Small intestine (tissue), 7 donors: ENCODE measurements at regions not wholly inside any gene's neighbourhood (a gene's known extent, or its start where the extent isn't known, plus 50 kb on each side); places are given as distances from the start of the nearest gene placed in this dataset.

Experiments
- DNase-seq, 2 donors: peaks; one replicate each; pipeline versions ENCODE4 v3.0.0 to v3.0.0-alpha.2; 2013
- FAIRE-seq: peaks from 2 replicates; lab custom pipeline; 2012; peaks lifted over from hg19 to GRCh38; lab: Jason Lieb, UNC
- H3K27ac ChIP-seq, 3 donors: one replicate each; pipeline ENCODE4 v1.5.1; 2013; ENCODE audit warnings: low read length in 2 of 3, mild to moderate bottlenecking in 2 of 3, control low read depth in 1 of 3, inconsistent platforms in 1 of 3, low read depth in 1 of 3, moderate library complexity in 1 of 3
- H3K27me3 ChIP-seq, 3 donors: one replicate each; pipeline ENCODE4 v1.6.1; 2013; ENCODE audit warnings: low read length in 3 of 3, inconsistent platforms in 1 of 3; ENCODE audit not compliant: control insufficient read depth in 3 of 3, insufficient read depth in 3 of 3
- H3K36me3 ChIP-seq, 3 donors: one replicate each; pipeline ENCODE4 v1.6.1; 2013; ENCODE audit warnings: low read length in 3 of 3, inconsistent platforms in 1 of 3, low read depth in 1 of 3, mild to moderate bottlenecking in 1 of 3, moderate library complexity in 1 of 3; ENCODE audit not compliant: control insufficient read depth in 3 of 3, insufficient read depth in 2 of 3
- H3K4me1 ChIP-seq, 3 donors: one replicate each; pipeline ENCODE4 v1.6.1; 2013; ENCODE audit warnings: low read length in 2 of 3, inconsistent platforms in 1 of 3, low read depth in 1 of 3, mild to moderate bottlenecking in 1 of 3, moderate library complexity in 1 of 3; ENCODE audit not compliant: control insufficient read depth in 3 of 3, insufficient read depth in 2 of 3
- H3K4me3 ChIP-seq, 3 donors: one replicate each; pipeline ENCODE4 v1.5.1; 2013; ENCODE audit warnings: low read length in 3 of 3, control low read depth in 1 of 3, inconsistent platforms in 1 of 3, low read depth in 1 of 3, mild to moderate bottlenecking in 1 of 3, moderate library complexity in 1 of 3
- H3K9me3 ChIP-seq, 2 donors: one replicate each; pipeline ENCODE4 v1.6.1; 2013; ENCODE audit warnings: low read depth in 1 of 2, low read length in 1 of 2; ENCODE audit not compliant: control insufficient read depth in 2 of 2, insufficient read depth in 1 of 2
- WGBS, 3 donors: extraction: QIAGEN DNeasy Blood & Tissue Kit; methylation state at CpG; one replicate each; pipeline ENCODE4 v1.1.7; 2013; 5-methylcytosine and 5-hydroxymethylcytosine counted together
- donor health status: healthy with polysubstance abuse.
- donor health status: control.
- donor health status: control.
- donor health status: Bipolar disorder and iron deficiency.
- donor health status: healthy.

DNA sequence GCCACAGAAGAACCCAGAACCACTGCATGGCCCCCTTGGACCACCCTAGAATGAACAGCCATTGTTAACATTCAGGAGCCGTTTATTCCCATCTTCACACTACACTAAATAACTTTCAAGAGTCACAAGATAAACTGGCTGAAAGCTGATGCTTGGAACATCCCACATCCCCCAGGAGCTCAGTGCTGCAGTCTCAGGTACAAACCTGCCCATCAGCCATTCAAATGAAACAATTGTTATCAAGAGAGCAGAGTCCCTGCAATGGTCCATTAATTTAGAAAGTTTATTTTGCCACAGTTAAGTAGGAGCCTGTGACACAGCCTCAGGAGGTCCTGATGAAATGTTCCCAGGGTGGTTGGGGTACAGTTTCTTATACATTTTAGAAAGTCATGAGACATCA is 123.8 kb upstream of the ZNF91 start:
- DNase-seq, result no peak
- no peak overlapping the region for H3K4me3 ChIP-seq
- H3K9me3 ChIP-seq, result peaks cover 0 to 8% of the 10 kb centered on the region in 2 donors
- no peaks in the 10 kb centered on the region for H3K36me3 ChIP-seq
- 30 to 63% (median 50%) methylated on average over 1 of the region's 1 CpG for WGBS, 3 donors
- H3K4me1 ChIP-seq, result no peaks in the 10 kb centered on the region
- FAIRE-seq, result no peak
- no peak overlapping the region for H3K27ac ChIP-seq
- no peaks in the 10 kb centered on the region for H3K27me3 ChIP-seq

DNA sequence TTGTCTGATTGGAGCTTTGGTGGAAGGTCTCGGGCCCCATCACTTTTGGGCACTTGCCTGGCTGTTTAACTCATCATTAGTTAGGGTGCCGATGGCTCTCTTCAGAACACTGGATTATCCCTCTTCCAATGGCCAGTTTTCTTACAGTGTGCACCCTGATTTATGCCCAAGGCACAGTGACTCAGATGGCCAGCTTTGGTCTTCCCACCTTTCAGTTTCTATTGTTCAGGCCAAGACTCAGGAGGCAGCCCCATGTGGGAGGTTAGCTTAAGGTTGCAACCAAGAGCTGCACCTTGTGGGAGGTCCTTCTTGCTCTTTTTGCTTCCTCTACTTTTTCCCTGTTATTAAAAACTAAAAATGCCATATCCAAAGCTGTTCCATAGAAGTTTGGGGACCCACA is 121.0 kb upstream of the ZNF91 start:
- no peaks in the 10 kb centered on the region for H3K4me1 ChIP-seq
- DNase-seq, result no peak
- H3K27me3 ChIP-seq, result no peaks in the 10 kb centered on the region
- H3K27ac ChIP-seq, result no peak overlapping the region
- H3K36me3 ChIP-seq, result no peaks in the 10 kb centered on the region
- no peak overlapping the region for H3K4me3 ChIP-seq
- WGBS, 3 donors, result 81 to 91% (median 88%) methylated on average over 2 of the region's 2 CpGs
- FAIRE-seq, result no peak
- peaks cover 0 to 10% of the 10 kb centered on the region in 2 donors for H3K9me3 ChIP-seq

DNA sequence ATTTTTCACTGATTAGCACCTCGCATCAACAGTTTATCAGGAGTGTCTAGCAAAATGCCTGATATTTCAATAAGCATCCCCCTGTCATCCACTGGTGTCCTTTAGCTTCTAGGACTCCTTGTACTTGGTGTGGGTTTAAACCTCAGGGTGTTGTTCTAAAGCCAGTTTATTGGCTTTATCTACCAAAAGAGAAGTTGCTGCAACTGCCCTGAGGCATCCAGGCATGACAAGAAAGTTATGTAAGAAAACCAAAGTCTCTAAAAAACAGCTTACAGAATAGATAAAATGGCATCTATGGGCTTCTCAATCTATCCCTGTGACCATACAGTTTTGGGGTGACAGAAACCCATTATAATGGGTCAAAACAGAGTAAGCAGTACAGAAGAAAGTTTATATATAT is 120.3 kb upstream of the ZNF91 start:
- Histone ChIP-seq H3K27me3 (no peaks in the 10 kb centered on the region), H3K4me1 (no peaks in the 10 kb centered on the region), H3K4me3 (no peak overlapping the region), H3K36me3 (no peaks in the 10 kb centered on the region), H3K27ac (no peak overlapping the region), H3K9me3 (peaks cover 0 to 10% of the 10 kb centered on the region in 2 donors)
- 73 to 84% (median 79%) methylated on average over 1 of the region's 1 CpG for WGBS, 3 donors
- DNase-seq, result no peak
- no peak for FAIRE-seq

DNA sequence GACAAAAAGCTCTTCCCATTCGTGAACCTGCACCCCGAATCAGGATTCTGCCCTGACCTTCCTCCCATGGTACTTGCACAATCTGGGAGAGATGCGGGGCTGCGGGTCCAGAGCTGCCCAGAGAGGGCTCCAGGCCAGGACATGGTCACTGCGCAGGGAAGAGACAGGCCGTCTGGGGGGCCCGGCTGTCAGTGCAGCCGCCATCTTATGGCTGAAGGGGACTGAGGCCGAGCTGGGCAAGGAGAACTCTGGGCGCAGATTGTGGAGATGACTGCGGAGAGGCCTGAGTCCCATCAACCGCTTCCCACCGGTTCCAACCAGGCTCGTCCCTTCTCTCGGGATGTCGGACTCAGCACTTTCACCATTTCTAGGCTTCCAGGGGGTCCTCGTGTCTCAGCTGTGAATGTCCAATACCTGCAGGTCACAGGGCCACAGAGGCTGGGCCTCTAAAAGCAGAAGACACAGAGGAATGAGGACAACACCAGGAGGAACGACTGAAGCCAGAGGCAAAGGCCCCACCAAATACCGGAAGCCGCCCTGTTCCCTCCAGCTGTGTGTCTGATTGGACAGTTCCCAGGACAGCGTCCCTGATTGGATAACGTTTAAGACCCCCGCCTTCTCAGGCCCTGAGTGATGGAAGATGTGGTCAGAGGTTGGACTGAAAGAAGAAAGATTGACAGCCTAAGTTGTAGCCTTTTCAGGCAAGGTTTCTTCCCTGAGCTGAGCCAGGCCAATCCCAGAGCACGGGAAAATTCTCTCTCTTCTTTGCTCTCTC is 117.1 kb upstream of the ZNF91 start:
- H3K27ac ChIP-seq, result no peak overlapping the region
- H3K4me3 ChIP-seq, result no peak overlapping the region
- DNase-seq (no peak), FAIRE-seq (no peak)
- H3K9me3 ChIP-seq, result peaks cover 0 to 10% of the 10 kb centered on the region in 2 donors
- 90 to 94% (median 94%) methylated on average over 24 of the region's 24 CpGs for WGBS, 3 donors
- H3K36me3 ChIP-seq, result no peaks in the 10 kb centered on the region
- no peaks in the 10 kb centered on the region for H3K4me1 ChIP-seq
- no peaks in the 10 kb centered on the region for H3K27me3 ChIP-seq

DNA sequence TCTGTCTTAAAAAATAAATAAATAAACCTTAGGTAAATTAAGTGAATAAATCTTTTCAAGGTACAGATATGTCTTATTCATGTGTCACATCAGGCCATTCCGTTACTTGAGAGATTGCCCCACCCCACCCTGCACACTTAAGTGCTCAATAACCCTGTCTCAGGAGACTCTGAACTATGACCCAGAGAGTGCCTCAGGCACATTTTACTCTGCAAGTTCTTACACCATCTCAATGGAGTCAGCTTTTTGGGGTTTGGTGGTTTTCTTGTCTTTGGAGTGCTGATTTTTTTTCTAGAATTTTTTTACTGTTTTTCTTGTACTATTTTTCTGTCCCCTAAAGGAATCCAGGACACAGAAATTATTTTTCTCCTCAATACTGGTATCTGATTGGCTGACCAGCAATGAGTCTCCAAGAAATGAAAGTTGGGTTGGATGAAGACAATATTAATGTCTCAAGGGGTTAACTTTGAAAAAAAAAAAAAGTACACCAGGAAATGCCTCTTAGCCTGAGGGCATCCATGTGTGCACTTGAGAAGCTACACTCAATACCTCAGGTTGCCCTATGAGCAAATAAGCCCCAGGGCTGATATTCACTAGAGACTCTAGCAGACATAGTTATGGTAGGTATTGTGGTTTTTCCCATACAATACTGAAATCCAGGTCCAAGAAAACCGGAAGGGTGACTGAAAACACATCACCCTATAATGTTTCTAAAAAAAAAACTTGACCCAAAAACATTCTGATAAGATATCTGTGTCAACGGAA is 114.6 kb upstream of the ZNF91 start:
- H3K4me1 ChIP-seq, result no peaks in the 10 kb centered on the region
- no peak overlapping the region for H3K27ac ChIP-seq
- DNase-seq (no peak), FAIRE-seq (no peak)
- no peak overlapping the region for H3K4me3 ChIP-seq
- no peaks in the 10 kb centered on the region for H3K27me3 ChIP-seq
- 35 to 75% (median 62%) methylated on average over 3 of the region's 3 CpGs for WGBS, 3 donors
- H3K36me3 ChIP-seq, result no peaks in the 10 kb centered on the region
- peaks cover 0 to 10% of the 10 kb centered on the region in 2 donors for H3K9me3 ChIP-seq

DNA sequence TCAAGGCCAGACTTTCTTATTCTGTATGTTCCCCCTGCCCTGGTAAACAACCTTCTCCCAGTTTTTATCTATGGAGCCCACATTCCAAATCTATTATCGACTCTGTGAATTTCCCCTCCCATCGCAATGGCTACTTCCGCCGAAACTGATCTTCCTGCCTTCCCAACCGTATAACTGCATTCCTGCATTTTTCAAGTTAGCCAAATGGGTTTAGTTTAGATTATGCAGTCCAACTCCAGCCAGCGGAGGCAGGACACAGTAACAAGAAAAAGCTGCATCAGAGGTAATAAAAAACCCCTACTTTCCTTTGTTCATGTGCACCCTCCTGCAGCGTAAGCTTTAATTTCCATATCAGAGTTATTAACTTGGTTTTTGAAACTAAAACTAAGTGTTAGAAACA is 112.2 kb upstream of the ZNF91 start:
- no peaks in the 10 kb centered on the region for H3K4me1 ChIP-seq
- no peaks in the 10 kb centered on the region for H3K27me3 ChIP-seq
- H3K4me3 ChIP-seq, result no peak overlapping the region
- FAIRE-seq, result no peak
- no peak for DNase-seq
- 84 to 92% (median 87%) methylated on average over 7 of the region's 7 CpGs for WGBS, 3 donors
- no peaks in the 10 kb centered on the region for H3K36me3 ChIP-seq
- H3K9me3 ChIP-seq, result peaks cover 0 to 11% of the 10 kb centered on the region in 2 donors
- no peak overlapping the region for H3K27ac ChIP-seq

DNA sequence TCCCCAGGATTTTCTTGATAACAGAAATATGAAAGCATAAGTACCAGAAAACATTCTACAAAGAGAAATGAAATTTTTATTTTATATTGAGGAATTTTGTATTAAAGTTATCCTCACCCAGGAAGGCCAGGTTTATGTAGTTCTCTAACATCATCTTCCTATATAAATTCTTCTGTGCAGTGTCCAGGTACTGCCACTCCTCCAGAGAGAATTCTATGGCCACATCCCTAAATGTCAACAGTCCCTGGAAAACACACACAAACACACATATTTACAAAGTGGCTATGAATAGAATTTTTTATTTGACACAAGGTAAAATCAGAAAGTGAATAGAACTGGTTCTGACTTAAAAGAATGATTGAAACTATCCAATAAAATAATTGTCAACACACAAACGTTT is 110.5 kb upstream of the ZNF91 start:
- no peak for DNase-seq
- no peaks in the 10 kb centered on the region for H3K36me3 ChIP-seq
- no peaks in the 10 kb centered on the region for H3K4me1 ChIP-seq
- no peak for FAIRE-seq
- H3K27ac ChIP-seq, result no peak overlapping the region
- WGBS, 3 donors, result 8 to 17% (median 14%) methylated on average over 1 of the region's 1 CpG
- H3K27me3 ChIP-seq, result no peaks in the 10 kb centered on the region
- H3K4me3 ChIP-seq, result no peak overlapping the region
- peaks cover 0 to 3% of the 10 kb centered on the region in 2 donors for H3K9me3 ChIP-seq

DNA sequence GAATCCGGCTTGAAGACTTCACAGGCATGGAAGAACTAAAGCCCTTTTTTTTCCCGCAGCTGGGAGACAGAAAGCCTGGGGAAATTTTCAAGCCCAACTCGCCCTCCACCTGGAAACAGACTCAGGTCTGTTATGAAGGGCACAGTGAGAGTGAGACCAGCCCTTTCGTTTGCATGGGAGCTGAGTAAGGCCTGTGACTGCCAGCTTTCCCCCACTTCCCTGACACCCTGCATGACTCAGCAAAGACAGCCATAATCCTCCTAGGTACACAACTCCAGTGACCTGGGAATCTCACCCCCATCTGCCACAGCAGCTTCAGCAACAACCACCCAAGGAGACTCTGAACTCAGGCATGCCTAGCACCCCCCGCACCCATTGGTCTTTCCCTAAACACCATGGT is 87.6 kb upstream of the ZNF91 start:
- H3K27ac ChIP-seq, result no peak overlapping the region

More for the DNA sequence above, 87.6 kb upstream of the ZNF91 start:
- no peaks in the 10 kb centered on the region for H3K27me3 ChIP-seq
- H3K9me3 ChIP-seq, result no peaks in the 10 kb centered on the region
- FAIRE-seq (no peak), DNase-seq (no peak)
- WGBS, 3 donors, result 50 to 66% (median 62%) methylated on average over 5 of the region's 5 CpGs
- no peaks in the 10 kb centered on the region for H3K4me1 ChIP-seq
- no peaks in the 10 kb centered on the region for H3K36me3 ChIP-seq
- H3K4me3 ChIP-seq, result no peak overlapping the region
